GM18861 (cell line): ENCODE measurements at regions not wholly inside any gene's neighbourhood (a gene's known extent, or its start where the extent isn't known, plus 50 kb on each side); places are given as distances from the start of the nearest gene placed in this dataset.

Experiments used
- ATAC-seq: cut with Tn5 transposase; IDR thresholded peaks from one replicate; pipeline ENCODE4 v1.9.1; 2021; ENCODE audit not compliant: unreplicated experiment

GRCh38 chr5:173741087-173741486, 124.6 kb upstream of the BOD1 start:
- ATAC-seq: no peak

GRCh38 chr5:173741729-173742431, 125.4 kb upstream of the BOD1 start:
- ATAC-seq: no peak

GRCh38 chr5:173742432-173742816, 126.0 kb upstream of the BOD1 start:
- peak; percentile 69 for ATAC-seq

- no peak for ATAC-seq
Measured at GRCh38 chr5:173743641-173744343, 127.3 kb upstream of the BOD1 start.

DNA sequence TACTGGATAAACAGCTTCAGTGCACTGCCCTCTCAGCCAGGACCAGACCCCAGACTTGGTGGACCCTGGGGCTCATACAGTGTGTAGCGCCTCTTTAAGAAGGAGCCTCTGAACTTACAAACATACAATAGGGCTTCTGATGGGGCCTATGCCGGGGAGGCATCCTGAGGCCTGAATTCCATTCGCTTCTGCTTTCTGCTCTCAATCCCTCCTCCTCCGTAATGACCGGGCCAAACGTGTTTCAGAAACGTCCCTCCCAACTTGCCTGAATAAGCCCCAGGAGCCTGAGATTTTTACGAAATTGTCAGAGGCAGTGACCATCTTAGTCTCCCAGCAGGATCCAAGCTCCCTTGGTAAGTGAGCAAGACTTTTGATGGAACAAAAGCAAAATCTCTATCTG, 128.1 kb upstream of the BOD1 start:
- ATAC-seq: no peak

- ATAC-seq: no peak
Measured at GRCh38 chr5:173745123-173745522, 128.7 kb upstream of the BOD1 start.

- no peak for ATAC-seq
Measured at GRCh38 chr5:173745557-173745956, 129.1 kb upstream of the BOD1 start.

DNA sequence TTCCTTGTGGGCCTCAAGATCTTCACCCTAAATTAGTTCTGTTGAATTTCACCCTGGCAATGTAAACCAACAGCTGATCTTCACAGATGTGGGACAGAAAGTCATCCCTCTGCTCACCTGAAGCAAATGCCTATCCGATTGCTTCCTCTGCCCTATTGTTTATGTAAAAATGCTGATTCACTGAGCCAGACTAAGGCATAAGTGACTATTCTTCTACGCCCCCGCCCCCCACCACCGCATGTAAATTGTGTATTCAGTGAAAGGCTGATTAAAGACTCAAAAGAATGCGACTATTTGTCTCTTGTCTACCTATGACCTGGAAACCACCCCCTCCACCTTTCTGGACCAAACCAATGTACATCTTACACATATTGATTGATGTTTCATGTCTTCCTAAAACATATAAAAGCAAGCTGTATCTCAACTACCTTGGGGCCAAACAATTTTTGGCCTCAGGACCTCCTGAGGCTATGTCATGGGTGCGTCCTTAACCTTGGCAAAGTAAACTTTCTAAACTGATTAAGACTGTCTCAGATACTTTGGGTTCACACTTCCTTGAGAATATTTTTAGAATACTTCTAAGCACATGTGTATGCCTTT, 129.7 kb upstream of the BOD1 start:
- no peak for ATAC-seq

GRCh38 chr5:173747876-173748275, 131.4 kb upstream of the BOD1 start:
- ATAC-seq: no peak

GRCh38 chr5:173750538-173751265, 134.3 kb upstream of the BOD1 start:
- ATAC-seq: no peak

GRCh38 chr5:173751266-173751600, 134.8 kb upstream of the BOD1 start:
- ATAC-seq: no peak

DNA sequence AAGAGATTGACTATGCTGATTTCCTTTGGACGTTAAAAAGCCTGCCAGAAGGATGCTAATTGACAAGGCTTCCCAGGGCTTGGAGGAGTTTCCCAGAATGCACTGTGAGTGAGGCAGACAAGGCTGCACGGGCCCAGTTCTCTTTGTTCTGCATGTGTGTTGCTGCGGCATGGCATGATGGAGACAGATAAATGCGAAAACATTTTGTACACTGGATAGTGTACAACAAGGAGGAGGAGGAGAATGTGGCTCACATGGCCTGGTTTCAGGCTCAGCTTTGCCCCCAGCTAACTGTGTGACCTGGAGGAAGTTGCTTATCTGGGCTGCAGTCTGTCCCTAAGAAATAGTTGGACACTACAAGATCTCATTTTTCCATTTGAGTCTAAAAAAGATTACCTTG, 135.5 kb upstream of the CPEB4 start:
- no peak for ATAC-seq

GRCh38 chr5:173753307-173754168, 134.6 kb upstream of the CPEB4 start:
- ATAC-seq: no peak

- ATAC-seq: no peak
Measured at GRCh38 chr5:173755319-173755718, 132.8 kb upstream of the CPEB4 start.

GRCh38 chr5:173757403-173758209, 130.5 kb upstream of the CPEB4 start:
- ATAC-seq: no peak

DNA sequence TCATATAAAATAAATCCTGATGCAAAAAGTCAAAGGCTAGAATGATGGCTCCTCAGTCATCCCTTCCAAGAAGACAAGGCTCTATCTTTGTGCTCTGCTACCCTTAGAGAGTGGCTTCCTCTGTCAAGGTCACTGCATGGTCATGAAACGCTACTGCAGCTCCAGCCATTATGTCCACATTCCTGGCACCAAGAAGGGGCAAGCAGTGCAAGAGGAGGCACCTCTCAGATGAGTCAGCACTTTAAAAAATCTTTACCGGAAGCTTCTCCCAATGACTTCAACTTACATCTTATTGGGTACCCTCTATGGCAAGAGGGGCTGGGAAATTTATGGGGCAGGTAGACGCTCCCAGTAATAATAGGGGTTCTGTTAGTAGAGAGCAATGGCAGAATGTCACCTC, 129.5 kb upstream of the CPEB4 start:
- no peak for ATAC-seq

- no peak for ATAC-seq
Measured at GRCh38 chr5:173759691-173760090, 128.5 kb upstream of the CPEB4 start.

- ATAC-seq: no peak
Measured at GRCh38 chr5:173760461-173761177, 127.5 kb upstream of the CPEB4 start.

DNA sequence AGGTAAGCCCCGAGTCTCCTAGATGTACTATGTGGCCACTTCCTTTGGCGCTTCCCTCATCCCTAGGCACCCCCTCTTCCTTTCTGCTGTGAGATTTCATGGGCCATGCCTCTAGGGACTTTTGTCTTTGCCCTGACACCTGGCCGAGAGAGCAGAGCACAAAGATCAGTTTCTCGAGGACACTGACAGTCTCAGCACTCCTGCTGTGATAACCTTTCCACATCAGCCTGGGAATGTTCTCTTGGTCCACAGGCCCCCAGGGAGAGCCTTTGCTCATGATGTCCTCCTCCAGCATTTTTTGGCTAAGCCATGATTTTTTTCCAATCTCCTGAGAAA, 127.0 kb upstream of the CPEB4 start:
- ATAC-seq: no peak

DNA sequence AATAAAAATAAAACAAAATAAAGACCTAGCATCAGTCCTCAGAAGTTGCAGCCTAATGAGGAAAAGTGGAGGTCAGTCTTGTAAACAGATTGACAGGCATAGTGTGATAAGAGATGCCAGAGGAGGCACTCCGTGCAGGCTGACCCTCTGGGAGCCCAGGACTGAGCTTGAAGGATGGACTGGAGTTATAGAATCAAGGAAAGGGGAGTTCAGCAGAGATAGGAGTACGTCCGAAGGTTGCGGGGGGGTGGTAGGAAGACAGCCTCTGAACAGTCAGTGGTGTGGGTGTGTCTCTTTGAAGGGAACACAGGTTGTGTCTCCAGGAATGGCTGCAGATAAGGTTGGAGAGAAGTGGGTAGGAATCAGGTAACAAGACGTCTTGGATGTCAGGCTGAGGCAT, 126.1 kb upstream of the CPEB4 start:
- no peak for ATAC-seq
